Loucy (cell line): ENCODE measurements at regions not wholly inside any gene's neighbourhood (a gene's known extent, or its start where the extent isn't known, plus 50 kb on each side); places are given as distances from the start of the nearest gene placed in this dataset.

Source experiments
- CTCF ChIP-seq: fragments of 200-600 bp; sonication (generic); conservative IDR thresholded peaks from 2 replicates; pipeline ENCODE4 v1.5.1; 2014; ENCODE audit warnings: mild to moderate bottlenecking, antibody characterized with exemption, low read length
- EZH2phosphoT487 ChIP-seq: fragments of 200-600 bp; IDR thresholded peaks from 2 replicates; pipeline ENCODE4 v1.6.1; 2018; ENCODE audit warnings: antibody characterized with exemption, mild to moderate bottlenecking, moderate library complexity, borderline replicate concordance

DNA sequence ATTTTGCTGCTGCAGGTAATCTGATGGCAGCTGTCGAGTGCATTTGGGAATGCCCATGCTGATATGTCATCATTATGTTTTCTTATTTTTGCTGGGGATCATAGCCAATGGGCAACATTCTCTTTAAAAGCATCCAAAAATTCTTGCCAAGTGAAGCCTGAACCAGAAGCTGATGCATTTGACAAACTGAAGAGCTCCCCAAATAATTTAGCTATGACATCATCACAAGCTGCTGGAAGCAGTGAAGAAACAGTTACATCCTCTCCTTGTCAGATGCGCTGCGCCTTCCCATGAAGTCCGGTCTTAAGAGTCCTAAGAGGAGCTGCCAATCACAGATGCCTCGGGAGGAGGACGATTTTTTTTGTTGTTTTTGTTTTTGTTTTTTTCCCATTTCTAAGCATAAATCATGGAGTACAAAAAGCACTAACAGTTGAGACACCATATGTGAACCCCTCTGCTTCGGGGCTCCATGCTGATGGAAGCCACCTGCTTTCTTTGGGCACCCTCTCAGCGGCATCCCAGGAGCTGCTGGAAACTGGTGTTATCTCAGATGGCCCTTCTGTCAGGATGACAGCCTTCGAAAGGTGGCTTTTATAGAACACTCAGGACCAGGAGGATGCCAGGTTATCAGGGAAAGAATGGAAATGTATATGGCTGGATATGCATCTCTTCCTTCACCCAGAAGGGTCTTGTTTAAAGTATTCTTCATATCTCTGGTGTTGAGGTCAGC is 56.1 kb upstream of the FOXQ1 start:
- no peak for TF ChIP-seq CTCF
- no peak for TF ChIP-seq EZH2phosphoT487
